Endothelial cell of umbilical vein (primary cell): ENCODE measurements at regions not wholly inside any gene's neighbourhood (a gene's known extent, or its start where the extent isn't known, plus 50 kb on each side); places are given as distances from the start of the nearest gene placed in this dataset.

Experiments used
- BruUV-seq: library from RNA; stranded (reverse); fragments of 400-500 nt; replicated peaks from 2 replicates; lab custom pipeline; 2021; lab: Mats Ljungman, UMichigan
- CTCF ChIA-PET: fragments of 300-600, 350-600 bp; sonication (Branson Sonifier 250); formaldehyde crosslinking; loops from one replicate; lab custom pipeline; 2021; ENCODE audit warnings: antibody characterized with exemption, inconsistent platforms; lab: Charles Lee
- POLR2A ChIA-PET: fragments of 300-600, 350-600 bp; sonication (Branson Sonifier 250); formaldehyde crosslinking; loops from one replicate; lab custom pipeline; 2021; ENCODE audit warnings: antibody characterized with exemption, inconsistent platforms; lab: Charles Lee
- DNase-seq: peaks from one replicate; pipeline ENCODE4 v3.0.0-alpha.2; 2011; ENCODE audit warnings: low read depth, low spot score
- FAIRE-seq: peaks from 2 replicates; lab custom pipeline; 2011; peaks lifted over from hg19 to GRCh38; lab: Jason Lieb, UNC
- H2AFZ ChIP-seq: 2 replicates; pipeline ENCODE4 v1.6.0; 2012; ENCODE audit warnings: low read depth, low read length, control low read depth, inconsistent platforms
- H3K27ac ChIP-seq: 2 replicates; pipeline ENCODE4 v1.5.1; 2011; ENCODE audit warnings: low read depth, mild to moderate bottlenecking, control low read depth, low read length, moderate library complexity; ENCODE audit not compliant: insufficient read depth
- H3K27me3 ChIP-seq, 2 experiments: 2 replicates each; pipeline versions ENCODE4 v1.6.0 to v1.6.1; 2011; ENCODE audit warnings: low read length in 2 of 2, mixed read lengths in 1 of 2; ENCODE audit not compliant: control insufficient read depth in 2 of 2, insufficient read depth in 2 of 2
- H3K36me3 ChIP-seq, 2 experiments: 2 replicates in 1 of 2; 3 replicates in 1 of 2; pipeline ENCODE4 v1.5.1; 2011; ENCODE audit warnings: low read length in 2 of 2, mild to moderate bottlenecking in 1 of 2, moderate library complexity in 1 of 2; ENCODE audit not compliant: control insufficient read depth in 2 of 2, insufficient read depth in 2 of 2; ENCODE audit errors: extremely low read depth in 1 of 2
- H3K4me1 ChIP-seq: 3 replicates; pipeline ENCODE4 v1.5.1; 2011; ENCODE audit warnings: mild to moderate bottlenecking, low read length; ENCODE audit not compliant: control insufficient read depth, insufficient read depth; ENCODE audit errors: extremely low read depth
- H3K4me2 ChIP-seq: 2 replicates; pipeline ENCODE4 v1.6.1; 2011; ENCODE audit warnings: low read length, control low read depth, mixed read lengths; ENCODE audit not compliant: insufficient read depth
- H3K4me3 ChIP-seq, 3 experiments: fragments of 200-600 bp in 1 of 3; sonication (generic), shearing (Covaris generic) in 1 of 3; replicated peaks in 1 of 3; 2 replicates each; pipeline ENCODE4 v1.5.1; 2011 to 2016; ENCODE audit warnings: control low read depth in 3 of 3, low read length in 3 of 3, mild to moderate bottlenecking in 2 of 3, inconsistent platforms in 1 of 3, low read depth in 1 of 3, moderate library complexity in 1 of 3; ENCODE audit not compliant: insufficient read depth in 1 of 3
- H3K79me2 ChIP-seq: 2 replicates; pipeline ENCODE4 v1.6.0; 2012; ENCODE audit warnings: low read length, inconsistent platforms; ENCODE audit not compliant: control insufficient read depth, insufficient read depth
- H3K9ac ChIP-seq: replicated peaks from 2 replicates; pipeline ENCODE3; 2011; ENCODE audit warnings: low read length, control low read depth; ENCODE audit not compliant: insufficient read depth; ENCODE audit errors: extremely low read depth
- H3K9me1 ChIP-seq: replicated peaks from 3 replicates; pipeline ENCODE4 v1.6.0; 2011; ENCODE audit warnings: mild to moderate bottlenecking, low read length; ENCODE audit not compliant: control insufficient read depth, insufficient read depth; ENCODE audit errors: extremely low read depth
- H3K9me3 ChIP-seq: replicated peaks from 2 replicates; pipeline ENCODE4 v1.5.1; 2012; ENCODE audit warnings: low read length, inconsistent platforms; ENCODE audit not compliant: control insufficient read depth, insufficient read depth
- H4K20me1 ChIP-seq: replicated peaks from 2 replicates; pipeline ENCODE3; 2011; ENCODE audit warnings: mild to moderate bottlenecking, low read length; ENCODE audit not compliant: control insufficient read depth, insufficient read depth; ENCODE audit errors: extremely low read depth
- EZH2 ChIP-seq: IDR thresholded peaks from 2 replicates; pipeline ENCODE4 v1.6.1; 2012; ENCODE audit warnings: borderline replicate concordance, low read depth, mild to moderate bottlenecking, moderate library complexity, low read length, inconsistent platforms; ENCODE audit not compliant: severe bottlenecking
- FOS ChIP-seq: IDR thresholded peaks from 2 replicates; pipeline ENCODE4 v1.6.1; 2011; ENCODE audit warnings: mild to moderate bottlenecking, low read length, moderate library complexity, borderline replicate concordance; ENCODE audit not compliant: insufficient read depth
- GATA2 ChIP-seq: IDR thresholded peaks from 2 replicates; pipeline ENCODE4 v1.7.0; 2011; ENCODE audit warnings: low read depth, mild to moderate bottlenecking, moderate library complexity, mixed read lengths, low read length; ENCODE audit not compliant: insufficient read length, insufficient read depth
- JUN ChIP-seq: IDR thresholded peaks from 2 replicates; pipeline ENCODE4 v1.6.1; 2011; ENCODE audit warnings: borderline replicate concordance, low read depth; ENCODE audit not compliant: insufficient read length, insufficient read depth
- MYC ChIP-seq: IDR thresholded peaks from one replicate; pipeline ENCODE4 v1.6.1; 2011; ENCODE audit warnings: mild to moderate bottlenecking, low read depth, low read length
- POLR2A ChIP-seq: IDR thresholded peaks from 2 replicates; pipeline ENCODE4 v1.6.1; 2012; ENCODE audit warnings: low read depth, mild to moderate bottlenecking, control low read depth, low read length
- POLR2AphosphoS5 ChIP-seq: IDR thresholded peaks from 2 replicates; pipeline ENCODE4 v1.6.1; 2012; ENCODE audit warnings: low read depth, mild to moderate bottlenecking, control low read depth, low read length, moderate library complexity; ENCODE audit not compliant: insufficient read depth
- dilution Hi-C: fragments of 300-500 bp; cut with MboI; formaldehyde crosslinking; loops from one replicate; pipeline ENCODE4 v1.15.0; 2019; ENCODE audit warnings: low sequenced_read_pairs; ENCODE audit not compliant: extremely low pct_ligation_motif_present
- intact Hi-C: fragments of 100-400 bp; cut with micrococcal nuclease; formaldehyde crosslinking; loops from one replicate; pipeline ENCODE4 v1.10.0; 2022
- TF ChIP-seq, protein P1 (sequence below): IDR thresholded peaks from 2 replicates; pipeline ENCODE4 v1.6.1; 2011; ENCODE audit not compliant: insufficient read depth, insufficient read length
- TF ChIP-seq, protein P2 (sequence below), 2 donors: IDR thresholded peaks; 1 replicate in 1 of 2; 2 replicates in 1 of 2; pipeline ENCODE4 v1.5.1; 2011; ENCODE audit warnings: low read length in 2 of 2, mild to moderate bottlenecking in 2 of 2, moderate library complexity in 2 of 2, control low read depth in 1 of 2, inconsistent platforms in 1 of 2, low read depth in 1 of 2; ENCODE audit not compliant: insufficient read depth in 1 of 2; ENCODE audit errors: extremely low read depth in 1 of 2

DNA sequence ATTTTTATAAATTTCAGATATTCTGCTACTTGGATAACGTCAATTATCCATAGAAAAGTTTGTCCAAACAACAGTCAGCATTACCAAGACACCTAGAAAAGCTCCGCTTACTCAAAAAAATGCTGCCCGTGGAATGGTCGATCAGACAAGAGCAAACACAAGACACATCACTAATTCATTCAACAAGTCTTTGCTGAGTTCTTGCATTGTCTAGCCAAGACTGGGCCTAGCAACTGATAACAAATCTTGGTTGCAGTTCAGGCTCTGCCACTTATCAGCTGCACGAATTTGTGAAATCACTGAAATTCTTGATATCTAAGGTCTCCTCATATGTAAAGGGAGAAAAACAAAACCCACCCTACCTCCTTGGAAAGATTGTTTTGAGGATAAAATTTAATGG, 168.3 kb downstream of the AKR1D1 start:
- Histone ChIP-seq H2AFZ (no peak overlapping the region), H3K9me3 (no peaks in the 10 kb centered on the region), H3K36me3 (no peaks in the 10 kb centered on the region), H3K4me1 (no peaks in the 10 kb centered on the region), H4K20me1 (no peaks in the 10 kb centered on the region), H3K79me2 (no peaks in the 10 kb centered on the region), H3K4me2 (no peak overlapping the region), H3K9me1 (no peaks in the 10 kb centered on the region), H3K27me3 (no peaks in the 10 kb centered on the region), H3K4me3 (no peak overlapping the region), H3K27ac (no peak overlapping the region), H3K9ac (no peak overlapping the region)
- FAIRE-seq, result no peak
- DNase-seq, result no peak
- intact Hi-C loops (no loop called here), dilution Hi-C loops (no loop called here)
- POLR2A ChIA-PET, result no interaction called here
- no peak for TF ChIP-seq POLR2A
- TF ChIP-seq FOS, result no peak
- TF ChIP-seq, protein P1, sequence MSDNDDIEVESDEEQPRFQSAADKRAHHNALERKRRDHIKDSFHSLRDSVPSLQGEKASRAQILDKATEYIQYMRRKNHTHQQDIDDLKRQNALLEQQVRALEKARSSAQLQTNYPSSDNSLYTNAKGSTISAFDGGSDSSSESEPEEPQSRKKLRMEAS, result no peak
- no peak for TF ChIP-seq POLR2AphosphoS5
- TF ChIP-seq, protein P2, sequence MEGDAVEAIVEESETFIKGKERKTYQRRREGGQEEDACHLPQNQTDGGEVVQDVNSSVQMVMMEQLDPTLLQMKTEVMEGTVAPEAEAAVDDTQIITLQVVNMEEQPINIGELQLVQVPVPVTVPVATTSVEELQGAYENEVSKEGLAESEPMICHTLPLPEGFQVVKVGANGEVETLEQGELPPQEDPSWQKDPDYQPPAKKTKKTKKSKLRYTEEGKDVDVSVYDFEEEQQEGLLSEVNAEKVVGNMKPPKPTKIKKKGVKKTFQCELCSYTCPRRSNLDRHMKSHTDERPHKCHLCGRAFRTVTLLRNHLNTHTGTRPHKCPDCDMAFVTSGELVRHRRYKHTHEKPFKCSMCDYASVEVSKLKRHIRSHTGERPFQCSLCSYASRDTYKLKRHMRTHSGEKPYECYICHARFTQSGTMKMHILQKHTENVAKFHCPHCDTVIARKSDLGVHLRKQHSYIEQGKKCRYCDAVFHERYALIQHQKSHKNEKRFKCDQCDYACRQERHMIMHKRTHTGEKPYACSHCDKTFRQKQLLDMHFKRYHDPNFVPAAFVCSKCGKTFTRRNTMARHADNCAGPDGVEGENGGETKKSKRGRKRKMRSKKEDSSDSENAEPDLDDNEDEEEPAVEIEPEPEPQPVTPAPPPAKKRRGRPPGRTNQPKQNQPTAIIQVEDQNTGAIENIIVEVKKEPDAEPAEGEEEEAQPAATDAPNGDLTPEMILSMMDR (IDR thresholded peaks at IDR 0.05; ENCODE audit: extremely low read depth in 1 of 2, insufficient read depth in 1 of 2, low read depth in 1 of 2, low read length in 2 of 2), result no peak
- TF ChIP-seq GATA2, result no peak
- no peak for TF ChIP-seq EZH2
- no peak for TF ChIP-seq JUN
- TF ChIP-seq MYC, result no peak
- CTCF ChIA-PET, result no interaction called here
- no TSS peak for BruUV-seq
